ENCODE measurements at regions not wholly inside any gene's neighbourhood (a gene's known extent, or its start where the extent isn't known, plus 50 kb on each side); places are given as distances from the start of the nearest gene placed in this dataset.

DNA sequence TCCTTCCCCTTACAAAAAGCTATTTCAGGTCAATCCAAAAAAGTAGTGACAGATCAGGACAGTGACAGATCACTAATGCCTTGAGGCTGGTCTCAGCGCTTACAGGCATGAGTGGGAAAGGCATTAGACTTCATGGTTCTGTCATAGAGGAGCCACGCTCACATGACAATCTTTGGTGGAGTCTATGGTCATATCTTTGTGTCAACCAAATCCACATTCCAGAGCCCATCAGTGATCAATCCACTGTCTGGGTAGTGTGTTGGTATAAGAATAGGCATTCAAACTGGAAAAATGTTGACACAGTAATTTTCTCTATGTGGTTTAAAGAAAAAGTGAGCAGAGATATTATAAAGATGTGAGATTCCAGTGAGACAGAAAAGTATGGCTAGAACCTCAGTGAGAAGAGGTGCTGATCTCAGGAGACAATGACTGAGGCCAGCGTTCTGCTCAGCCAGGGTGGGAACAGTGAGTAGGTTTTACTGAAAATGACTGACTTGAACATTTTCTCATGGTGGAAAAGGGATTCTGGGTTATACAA, 215.0 kb downstream of the IRS1 start:
- TF ChIP-seq, protein P1, sequence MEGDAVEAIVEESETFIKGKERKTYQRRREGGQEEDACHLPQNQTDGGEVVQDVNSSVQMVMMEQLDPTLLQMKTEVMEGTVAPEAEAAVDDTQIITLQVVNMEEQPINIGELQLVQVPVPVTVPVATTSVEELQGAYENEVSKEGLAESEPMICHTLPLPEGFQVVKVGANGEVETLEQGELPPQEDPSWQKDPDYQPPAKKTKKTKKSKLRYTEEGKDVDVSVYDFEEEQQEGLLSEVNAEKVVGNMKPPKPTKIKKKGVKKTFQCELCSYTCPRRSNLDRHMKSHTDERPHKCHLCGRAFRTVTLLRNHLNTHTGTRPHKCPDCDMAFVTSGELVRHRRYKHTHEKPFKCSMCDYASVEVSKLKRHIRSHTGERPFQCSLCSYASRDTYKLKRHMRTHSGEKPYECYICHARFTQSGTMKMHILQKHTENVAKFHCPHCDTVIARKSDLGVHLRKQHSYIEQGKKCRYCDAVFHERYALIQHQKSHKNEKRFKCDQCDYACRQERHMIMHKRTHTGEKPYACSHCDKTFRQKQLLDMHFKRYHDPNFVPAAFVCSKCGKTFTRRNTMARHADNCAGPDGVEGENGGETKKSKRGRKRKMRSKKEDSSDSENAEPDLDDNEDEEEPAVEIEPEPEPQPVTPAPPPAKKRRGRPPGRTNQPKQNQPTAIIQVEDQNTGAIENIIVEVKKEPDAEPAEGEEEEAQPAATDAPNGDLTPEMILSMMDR (IDR thresholded peaks at IDR 0.05; ENCODE audit: control insufficient read depth, extremely low read depth, insufficient read depth): no peak
- H3K4me3 ChIP-seq (ENCODE audit: low read depth, low read length): no peak overlapping the region
- DNase-seq (ENCODE audit: low read depth): no peak

DNA sequence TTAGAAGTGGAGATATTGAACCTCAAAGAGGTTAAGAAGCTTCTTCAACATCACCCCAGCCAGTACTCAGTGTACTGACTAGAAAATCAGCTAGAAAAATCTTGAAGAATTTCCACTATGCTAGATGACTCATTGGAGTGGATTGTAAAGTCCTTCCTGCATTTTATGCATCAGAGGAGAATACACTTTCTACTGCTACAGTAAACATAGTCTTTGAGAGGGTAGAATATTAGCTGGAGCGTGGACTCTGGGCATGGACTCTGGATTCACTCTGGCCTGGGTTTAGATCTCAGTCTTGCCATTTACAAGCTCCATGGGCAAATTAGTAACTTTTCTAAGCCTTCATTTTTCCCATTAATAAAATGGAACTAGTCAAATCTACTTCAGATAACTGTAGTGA, 215.9 kb downstream of the IRS1 start:
- H3K4me3 ChIP-seq (ENCODE audit: low read depth, low read length): no peak overlapping the region
- DNase-seq (ENCODE audit: low read depth): no peak
- TF ChIP-seq, protein P1 (IDR thresholded peaks at IDR 0.05; ENCODE audit: control insufficient read depth, extremely low read depth, insufficient read depth): no peak

DNA sequence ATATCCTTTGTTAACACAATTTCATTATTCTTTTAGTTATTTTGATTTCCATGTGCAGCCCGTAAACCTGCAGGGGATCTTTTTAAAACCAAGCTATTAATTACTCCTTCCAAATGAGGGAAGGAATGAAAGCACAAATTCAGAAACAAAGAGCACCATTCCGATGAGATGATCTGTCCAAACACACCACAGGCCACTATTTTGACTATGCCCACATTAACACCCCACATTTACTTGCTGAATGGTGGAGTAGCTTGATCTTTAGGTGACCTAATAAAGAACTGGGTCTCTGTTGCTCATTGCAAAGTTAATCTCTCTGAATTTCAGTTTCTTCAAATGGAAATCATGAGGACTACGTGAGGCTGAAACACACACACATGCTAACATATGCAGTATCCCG, 218.0 kb downstream of the IRS1 start:
- TF ChIP-seq, protein P1 (IDR thresholded peaks at IDR 0.05; ENCODE audit: control insufficient read depth, extremely low read depth, insufficient read depth): no peak
- no peak overlapping the region for H3K4me3 ChIP-seq (ENCODE audit: low read depth, low read length)
- DNase-seq (ENCODE audit: low read depth): no peak

DNA sequence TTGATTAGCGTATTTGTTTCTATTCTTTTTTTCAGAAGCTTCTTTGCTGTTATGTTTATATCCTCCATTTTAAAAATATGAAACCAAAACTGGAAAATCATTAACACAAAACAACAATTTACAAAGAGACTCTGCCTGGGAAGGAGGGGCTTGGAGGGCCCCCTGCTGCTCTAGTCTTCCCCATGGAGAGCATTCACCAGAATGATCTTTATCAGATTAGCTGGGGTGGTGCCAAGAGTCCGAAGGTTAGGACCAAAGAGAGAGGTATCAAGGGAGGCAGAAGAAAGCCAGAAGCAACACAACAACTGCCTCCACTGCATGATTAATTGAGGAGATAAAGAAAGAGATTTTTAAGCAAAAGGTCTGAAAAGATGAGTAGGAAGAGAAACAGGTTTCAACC, 218.6 kb downstream of the IRS1 start:
- no peak for DNase-seq (ENCODE audit: low read depth)
- no peak overlapping the region for H3K4me3 ChIP-seq (ENCODE audit: low read depth, low read length)

DNA sequence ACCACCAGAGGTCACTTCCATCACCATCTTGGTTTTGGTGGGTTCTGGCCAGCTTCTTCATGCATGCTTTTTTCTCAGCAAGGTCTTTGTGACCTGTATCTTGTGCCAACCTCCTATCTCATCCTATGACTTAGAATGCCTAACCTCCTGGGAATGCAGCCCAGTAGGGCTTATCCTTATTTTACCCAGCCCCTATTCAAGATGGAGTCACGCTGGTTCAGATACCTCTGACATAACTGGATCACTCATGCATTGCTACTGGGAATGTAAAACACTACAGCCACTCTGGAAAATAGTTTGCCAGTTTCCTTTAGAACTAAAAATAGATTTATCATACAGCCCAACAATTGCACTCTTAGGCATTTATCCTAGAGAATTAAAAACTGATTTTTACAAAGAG, 219.2 kb downstream of the IRS1 start:
- DNase-seq (ENCODE audit: low read depth): no peak
- TF ChIP-seq, protein P1 (IDR thresholded peaks at IDR 0.05; ENCODE audit: control insufficient read depth, extremely low read depth, insufficient read depth): no peak

More for the DNA sequence above, 218.6 kb downstream of the IRS1 start:
- TF ChIP-seq, protein P1 (IDR thresholded peaks at IDR 0.05; ENCODE audit: control insufficient read depth, extremely low read depth, insufficient read depth): no peak

DNA sequence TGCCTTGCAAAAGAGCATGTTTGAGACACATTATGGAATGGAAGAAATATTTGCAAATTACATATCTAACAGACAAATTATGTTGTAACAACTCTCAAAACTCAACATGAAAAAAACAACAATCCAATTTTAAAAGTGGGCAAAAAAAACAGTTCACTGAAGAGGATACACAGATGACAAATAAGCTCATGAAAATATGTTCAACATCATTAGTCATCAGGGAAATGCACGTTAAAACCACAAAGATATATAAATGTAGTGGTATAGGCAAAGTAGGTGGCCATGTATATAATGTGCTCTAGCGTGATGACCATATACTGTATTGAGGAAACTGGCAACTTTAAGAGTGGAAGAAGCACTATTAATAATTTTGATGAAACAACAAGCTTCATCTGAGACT, 220.1 kb downstream of the IRS1 start:
- DNase-seq (ENCODE audit: low read depth): no peak
- no peak overlapping the region for H3K4me3 ChIP-seq (ENCODE audit: low read depth, low read length)
- TF ChIP-seq, protein P1 (IDR thresholded peaks at IDR 0.05; ENCODE audit: control insufficient read depth, extremely low read depth, insufficient read depth): no peak

More for the DNA sequence above, 219.2 kb downstream of the IRS1 start:
- H3K4me3 ChIP-seq (ENCODE audit: low read depth, low read length): no peak overlapping the region

DNA sequence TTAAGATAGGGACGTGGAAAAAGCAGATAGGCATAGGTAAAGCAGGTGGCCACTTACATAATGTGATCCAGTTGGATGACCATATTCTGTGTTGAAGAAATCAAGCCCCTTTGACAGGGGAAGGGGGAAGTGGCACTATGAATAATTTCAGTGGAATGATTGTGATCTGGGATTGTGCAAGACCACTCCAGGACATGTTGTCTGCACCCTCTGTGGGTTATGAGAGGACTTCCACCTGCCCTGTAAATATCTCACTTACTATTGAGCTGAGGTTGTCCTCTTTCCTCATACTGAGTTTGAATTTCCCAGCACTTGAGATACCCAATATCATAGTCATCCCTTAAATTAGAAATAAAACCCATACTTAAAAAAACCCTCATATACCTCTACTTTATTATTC, 220.7 kb downstream of the IRS1 start:
- no peak for DNase-seq (ENCODE audit: low read depth)
- no peak overlapping the region for H3K4me3 ChIP-seq (ENCODE audit: low read depth, low read length)
- TF ChIP-seq, protein P1 (IDR thresholded peaks at IDR 0.05; ENCODE audit: control insufficient read depth, extremely low read depth, insufficient read depth): no peak

All from LNCaP clone FGC (cell line).